GM12891 (cell line): ENCODE measurements at regions not wholly inside any gene's neighbourhood (a gene's known extent, or its start where the extent isn't known, plus 50 kb on each side); places are given as distances from the start of the nearest gene placed in this dataset.

Experiments used
- PAX5 ChIP-seq: IDR thresholded peaks from 2 replicates; pipeline ENCODE4 v1.6.1; 2011; ENCODE audit warnings: low read length, moderate library complexity, mild to moderate bottlenecking; ENCODE audit not compliant: insufficient read depth, severe bottlenecking
- POLR2A ChIP-seq: IDR thresholded peaks from 2 replicates; pipeline ENCODE4 v1.6.1; 2011; ENCODE audit warnings: low read depth, low read length, control low read depth
- POLR2AphosphoS5 ChIP-seq: IDR thresholded peaks from 2 replicates; pipeline ENCODE4 v1.6.1; 2011; ENCODE audit warnings: low read depth, low read length, control low read depth
- POU2F2 ChIP-seq: IDR thresholded peaks from 2 replicates; pipeline ENCODE4 v1.6.1; 2011; ENCODE audit warnings: low read depth, mild to moderate bottlenecking, control low read depth, low read length, moderate library complexity
- SPI1 ChIP-seq: IDR thresholded peaks from 2 replicates; pipeline ENCODE4 v1.6.1; 2011; ENCODE audit warnings: low read depth, low read length, control low read depth
- TAF1 ChIP-seq: IDR thresholded peaks from 2 replicates; pipeline ENCODE4 v1.6.1; 2011; ENCODE audit warnings: low read depth, low read length, control low read depth

DNA sequence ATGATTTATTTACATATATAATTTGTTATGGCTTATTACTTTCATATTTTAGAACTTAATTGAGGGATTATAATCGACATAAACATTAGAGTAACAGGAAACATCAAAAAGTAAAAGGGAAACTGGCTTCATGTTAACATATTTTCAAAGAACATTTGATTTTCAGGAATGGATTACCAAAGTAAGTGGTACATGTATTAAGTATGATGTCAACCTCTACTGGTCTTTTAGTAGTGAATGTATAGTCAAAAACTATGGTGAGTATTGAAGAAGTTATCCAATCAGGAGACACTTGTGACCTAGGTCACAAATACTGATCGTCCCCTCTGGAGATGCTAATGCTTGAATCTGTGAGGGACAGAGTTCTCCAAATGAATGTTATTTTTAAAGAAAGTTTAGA, 768.9 kb upstream of the ADGRL4 start:
- TF ChIP-seq POLR2A: no peak
- no peak for TF ChIP-seq POLR2AphosphoS5
- no peak for TF ChIP-seq TAF1
- TF ChIP-seq POU2F2: no peak
- no peak for TF ChIP-seq SPI1
- TF ChIP-seq PAX5: no peak
